Stimulated activated CD4-positive, alpha-beta T cell treated with anti-CD3 and anti-CD28 coated beads, Interleukin-12 subunit alpha, Interleukin-12 subunit beta, amount 100 ng/mL, for 48 hours (primary cell): ENCODE measurements at regions not wholly inside any gene's neighbourhood (a gene's known extent, or its start where the extent isn't known, plus 50 kb on each side); places are given as distances from the start of the nearest gene placed in this dataset.
"Not testable (repeated sequence)": the region's sequence is repeated elsewhere in the genome, so short reads cannot be mapped to it uniquely, and the experiment has no call there.

Source experiments
- DNase-seq, 3 donors: peaks; one replicate each; pipeline ENCODE4 v3.0.0-alpha.2; 2020; ENCODE audit warnings: low read depth in 2 of 3, low spot score in 1 of 3

DNA sequence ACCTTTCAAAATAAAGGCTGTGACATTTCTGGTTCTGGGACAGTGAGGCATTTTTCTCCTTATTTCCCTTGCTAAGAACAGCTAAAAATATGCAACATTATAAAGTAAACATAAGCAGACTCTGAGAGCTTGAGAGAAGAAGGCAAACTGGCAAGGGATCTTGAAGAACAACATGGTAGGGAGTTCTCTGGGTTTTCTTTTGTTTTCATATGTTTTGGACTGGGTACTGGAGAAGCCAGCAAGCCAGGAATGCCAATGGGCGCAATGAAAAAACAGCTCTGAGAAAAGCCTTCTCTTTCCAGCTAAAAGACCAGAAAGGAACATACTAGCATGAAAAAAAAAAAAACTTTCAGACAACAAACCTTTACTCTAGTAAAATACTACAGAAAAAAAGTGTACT is 351.4 kb upstream of the HS6ST1 start:
- no peak for DNase-seq

- DNase-seq = not testable (repeated sequence)
Measured at GRCh38 chr2:128671981-128672757, 353.5 kb upstream of the HS6ST1 start.

DNA sequence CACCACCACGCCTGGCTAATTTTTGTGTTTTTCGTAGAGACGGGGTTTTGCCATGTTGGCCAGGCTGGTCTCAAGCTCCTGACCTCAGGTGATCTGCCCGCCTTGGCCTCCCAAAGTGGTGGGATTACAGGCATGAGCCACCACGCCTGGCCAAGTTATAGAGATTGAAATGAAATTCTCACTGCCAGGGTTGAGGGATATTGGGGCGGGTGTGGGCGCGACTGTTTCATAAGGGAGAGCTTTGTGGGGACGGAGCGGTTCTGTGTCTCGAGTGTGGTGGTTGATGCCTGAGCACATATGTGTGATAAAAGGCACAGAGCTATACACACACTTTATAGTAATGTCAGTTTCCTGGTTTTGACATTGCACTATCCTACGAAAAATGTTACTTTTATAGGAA is 361.0 kb upstream of the HS6ST1 start:
- not testable (repeated sequence) for DNase-seq

DNA sequence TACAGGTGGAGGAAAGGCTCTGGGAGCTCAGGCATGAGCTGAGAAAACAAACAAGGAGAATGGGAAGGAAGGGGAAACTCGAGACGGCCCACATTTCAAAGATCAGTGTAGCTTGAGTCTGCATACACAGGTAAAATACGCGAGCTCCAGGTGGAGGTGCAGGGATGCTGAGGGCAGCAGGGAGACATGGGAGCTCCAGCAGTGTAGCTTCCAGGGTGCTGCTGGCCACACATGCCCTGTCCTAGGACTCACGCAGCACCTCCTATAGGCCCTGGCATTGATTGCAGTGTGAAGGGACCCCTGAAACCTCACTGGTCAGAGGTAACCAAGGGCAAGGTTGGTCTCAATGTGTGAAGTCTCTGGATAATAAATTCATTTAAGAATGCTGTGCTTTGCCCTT is 362.8 kb upstream of the HS6ST1 start:
- no peak for DNase-seq

DNA sequence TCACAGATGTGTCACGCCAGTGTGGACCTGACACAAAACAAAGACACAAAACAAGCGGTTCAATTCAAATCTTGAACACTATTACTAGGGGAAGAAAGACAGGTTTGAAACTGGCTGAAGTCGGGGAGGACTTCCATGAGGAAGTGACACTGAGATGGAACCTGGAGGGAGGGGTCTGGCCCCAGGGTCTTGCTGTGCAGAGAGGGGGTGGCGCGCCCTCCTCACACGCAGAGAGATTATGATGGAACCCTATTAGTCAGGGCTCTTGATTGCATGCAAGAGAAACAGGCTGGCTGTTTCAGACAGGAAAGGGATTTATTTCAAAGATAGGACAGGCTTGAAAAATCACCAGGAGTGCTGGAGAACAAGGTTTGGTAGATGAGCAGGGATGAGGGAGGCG is 363.6 kb upstream of the HS6ST1 start:
- no peak for DNase-seq

GRCh38 chr2:128682729-128683284 is 364.1 kb upstream of the HS6ST1 start:
- DNase-seq = no peak

DNA sequence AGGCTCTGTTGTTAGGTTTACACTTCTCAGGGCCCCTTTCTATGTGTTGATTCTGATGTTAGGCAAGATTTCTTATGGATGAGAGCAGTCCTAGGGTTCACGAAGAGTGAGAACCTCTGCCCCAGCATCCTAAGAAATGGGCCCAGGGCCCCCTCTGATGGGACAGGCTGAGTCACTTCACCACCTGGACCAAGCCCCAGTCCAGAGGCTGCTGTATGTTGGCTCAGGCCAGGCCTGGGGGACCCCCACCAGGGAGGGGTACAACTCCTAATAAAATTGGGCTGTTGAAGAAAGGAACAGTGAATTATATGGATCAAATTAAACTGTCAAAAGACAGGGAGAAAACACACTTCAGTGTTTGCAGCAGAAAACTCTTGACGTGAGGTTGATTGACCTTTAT is 365.9 kb upstream of the HS6ST1 start:
- no peak for DNase-seq

GRCh38 chr2:128685841-128686496 is 367.3 kb upstream of the HS6ST1 start:
- no peak for DNase-seq

GRCh38 chr2:128686497-128686859 is 367.8 kb upstream of the HS6ST1 start:
- no peak for DNase-seq

DNA sequence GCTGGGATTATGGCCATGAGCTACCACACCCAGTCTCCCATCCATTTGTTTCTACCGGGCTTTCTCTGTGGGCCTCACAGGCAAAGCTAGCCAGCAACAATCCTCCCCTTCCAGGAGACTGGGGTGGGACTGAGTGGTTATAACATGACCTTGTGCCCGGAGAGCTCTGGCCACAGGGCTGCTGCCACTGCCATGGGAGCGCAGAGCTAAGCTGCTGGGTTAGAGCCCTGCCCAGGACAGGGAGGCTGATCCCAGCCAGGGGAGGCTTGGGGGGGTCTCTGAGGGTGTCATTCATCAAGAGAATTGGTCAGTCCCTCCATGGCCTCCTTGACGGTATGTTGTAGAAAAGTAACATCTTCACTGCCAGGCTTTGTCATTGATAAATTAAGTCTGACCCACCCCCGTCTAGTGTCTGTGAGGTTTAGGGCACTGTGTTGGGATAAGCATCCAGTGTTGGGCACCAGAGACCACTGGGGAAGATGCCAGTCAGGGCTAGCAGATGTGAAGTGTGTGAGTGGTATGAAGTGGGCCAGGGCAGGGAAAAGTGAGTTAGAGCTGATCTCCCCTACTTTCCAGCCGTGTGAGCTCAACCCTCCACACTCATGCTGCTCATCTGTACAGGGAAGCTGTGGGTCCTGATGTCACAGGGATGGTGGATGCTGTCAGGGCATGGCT is 368.4 kb upstream of the HS6ST1 start:
- no peak for DNase-seq

- DNase-seq = no peak
Measured at GRCh38 chr2:128687565-128687964, 368.9 kb upstream of the HS6ST1 start.

DNA sequence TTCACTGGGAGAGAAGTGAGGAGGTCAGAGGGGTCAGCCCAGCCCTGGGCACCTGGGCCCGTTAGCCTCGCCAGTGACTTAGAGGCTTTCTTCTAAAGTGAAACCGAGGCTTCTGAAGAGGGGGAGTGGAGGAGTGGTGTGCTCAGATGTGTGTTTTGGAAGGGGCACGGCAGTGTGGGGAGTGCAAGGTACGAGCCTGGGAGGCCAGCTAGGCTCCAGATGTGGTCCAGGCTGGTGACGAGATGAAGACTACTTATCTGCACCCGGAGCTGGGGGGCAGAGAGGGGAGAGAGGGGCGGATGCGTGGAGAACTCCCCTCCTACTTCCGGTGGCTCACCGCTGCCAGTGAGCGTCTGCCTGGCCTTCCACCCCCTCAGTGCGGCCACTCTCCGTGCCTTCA is 371.3 kb upstream of the HS6ST1 start:
- DNase-seq = no peak

DNA sequence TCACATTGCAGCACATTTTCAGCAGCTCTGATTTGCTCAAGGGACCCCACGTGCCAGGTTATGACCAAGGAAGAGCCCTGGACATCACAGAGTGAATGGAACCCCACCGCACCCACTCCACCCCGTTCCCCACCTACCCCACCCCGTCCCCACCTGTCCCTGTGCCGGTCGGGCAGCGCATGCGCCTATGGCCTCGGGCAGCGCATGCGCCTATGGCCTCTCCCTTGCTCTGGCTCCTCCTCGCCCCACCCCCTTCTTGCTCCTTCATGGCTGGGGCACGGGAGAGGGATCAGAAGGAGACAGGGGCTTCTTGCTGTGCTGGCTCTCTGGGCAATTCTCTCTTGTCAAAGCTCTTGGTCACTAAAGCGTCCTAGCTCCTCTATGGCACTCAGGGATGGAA is 371.8 kb upstream of the HS6ST1 start:
- DNase-seq = no peak

DNA sequence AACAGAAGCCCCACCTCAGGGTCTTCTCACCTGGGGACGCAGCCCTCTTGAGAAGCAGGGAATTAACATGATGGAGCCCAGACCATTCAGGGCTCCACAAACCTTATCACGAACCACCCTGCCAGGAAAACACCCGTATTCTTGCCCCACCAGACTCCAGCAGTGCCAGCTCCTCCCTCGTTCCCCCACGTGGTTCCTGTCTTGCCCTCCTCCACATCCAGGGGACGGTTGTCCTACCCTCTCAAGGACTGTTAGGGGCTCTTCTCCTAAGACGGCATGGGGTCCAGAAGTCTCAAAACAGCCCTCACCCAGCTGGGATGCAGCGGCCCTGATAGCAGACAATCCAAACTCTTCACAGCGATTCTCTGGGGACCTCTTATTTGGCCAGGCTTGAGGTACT is 372.2 kb upstream of the HS6ST1 start:
- no peak for DNase-seq

- DNase-seq = no peak
Measured at GRCh38 chr2:128691526-128691925, 372.9 kb upstream of the HS6ST1 start.

DNA sequence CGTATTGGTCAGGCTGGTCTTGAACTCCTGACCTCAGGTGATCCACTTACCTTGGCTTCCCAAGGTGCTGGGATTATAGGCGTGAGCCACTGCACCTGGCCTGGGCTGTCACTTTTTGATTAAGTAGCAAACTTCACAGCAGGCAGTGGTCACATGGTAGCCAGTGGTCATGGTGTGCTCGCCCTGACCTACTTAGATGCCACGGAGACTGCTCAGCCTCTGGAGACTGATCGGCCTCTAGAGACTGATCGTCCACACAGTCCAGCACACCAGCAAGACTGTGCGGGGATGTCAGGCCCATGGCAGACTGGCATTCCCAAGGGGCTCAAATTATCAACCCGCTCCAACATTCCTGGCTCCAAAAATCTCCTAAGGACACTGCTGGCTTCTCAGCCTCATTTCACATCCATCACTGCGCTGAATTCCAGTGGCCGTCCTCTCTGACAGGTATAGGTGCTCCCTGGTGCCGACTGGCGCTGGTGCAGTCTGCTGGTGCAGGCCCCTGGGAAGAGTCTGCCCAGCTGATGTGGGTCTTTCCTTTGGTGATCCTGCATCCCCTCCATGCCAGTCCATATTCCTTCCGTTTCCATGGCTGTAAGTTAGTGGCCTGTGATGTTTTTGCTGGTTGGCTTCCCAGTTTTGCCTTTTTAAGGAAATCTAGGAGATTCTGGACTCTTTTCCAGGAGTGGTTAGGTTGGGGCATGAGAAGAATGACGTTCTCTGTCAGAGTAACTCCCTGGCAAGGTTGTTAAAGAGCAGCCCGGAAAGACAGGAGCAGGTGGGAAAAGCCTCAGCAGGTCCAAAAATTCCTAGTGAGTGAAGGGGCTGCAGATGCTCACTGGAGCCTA is 374.5 kb upstream of the HS6ST1 start:
- no peak for DNase-seq

- DNase-seq = no peak
Measured at GRCh38 chr2:128693743-128694029, 375.0 kb upstream of the HS6ST1 start.

DNA sequence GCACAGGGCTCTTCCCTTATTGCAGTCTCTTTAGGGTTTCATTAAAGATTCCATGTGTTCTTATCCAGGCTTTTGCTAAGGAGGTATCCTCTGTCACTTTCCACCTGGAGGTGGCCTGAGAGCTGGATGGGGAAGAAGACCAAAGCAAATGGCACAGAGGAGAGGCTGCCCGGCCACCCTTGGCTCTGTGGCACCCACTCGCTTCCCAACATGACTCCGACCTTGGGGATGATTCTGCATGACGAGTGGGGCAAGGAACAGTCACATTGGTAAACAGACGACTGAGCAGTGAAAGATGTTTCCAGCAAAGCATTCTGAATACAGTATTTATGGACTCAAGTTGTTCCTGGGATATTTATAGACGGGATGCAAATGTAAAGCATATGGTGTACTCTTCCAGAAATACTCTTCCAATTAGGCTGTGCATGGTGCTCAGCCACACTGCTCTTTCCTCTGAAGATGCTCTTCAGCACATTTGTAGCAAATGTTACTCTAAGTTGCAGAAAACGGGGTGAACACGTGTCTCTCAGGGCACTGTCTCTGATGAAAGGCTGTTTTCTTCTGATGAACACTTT is 377.1 kb upstream of the HS6ST1 start:
- DNase-seq = no peak

- DNase-seq = no peak
Measured at GRCh38 chr2:128696421-128696820, 377.8 kb upstream of the HS6ST1 start.

- no peak for DNase-seq
Measured at GRCh38 chr2:128701418-128701817, 382.8 kb upstream of the HS6ST1 start.

- no peak for DNase-seq
Measured at GRCh38 chr2:128702616-128703015, 383.9 kb upstream of the HS6ST1 start.
